Osteocyte (in vitro differentiated cells): ENCODE measurements at regions not wholly inside any gene's neighbourhood (a gene's known extent, or its start where the extent isn't known, plus 50 kb on each side); places are given as distances from the start of the nearest gene placed in this dataset.

Source experiments
- DNase-seq: peaks from one replicate; pipeline ENCODE4 v3.0.0; 2021; ENCODE audit warnings: mixed read lengths; ENCODE audit not compliant: unreplicated experiment; ENCODE audit errors: extremely low spot score
- H3K27ac Mint-ChIP-seq: one replicate; pipeline ENCODE4 v1.8.0; 2021; ENCODE audit warnings: mild to moderate bottlenecking, mixed read lengths; ENCODE audit not compliant: unreplicated experiment
- H3K27me3 Mint-ChIP-seq: one replicate; pipeline ENCODE4 v1.8.0; 2021; ENCODE audit warnings: mixed read lengths; ENCODE audit not compliant: unreplicated experiment
- H3K36me3 Mint-ChIP-seq: one replicate; pipeline ENCODE4 v1.8.0; 2021; ENCODE audit warnings: mixed read lengths; ENCODE audit not compliant: unreplicated experiment
- H3K4me1 Mint-ChIP-seq: one replicate; pipeline ENCODE4 v1.8.0; 2021; ENCODE audit warnings: mixed read lengths; ENCODE audit not compliant: unreplicated experiment
- H3K4me3 Mint-ChIP-seq: one replicate; pipeline ENCODE4 v1.8.0; 2021; ENCODE audit warnings: mild to moderate bottlenecking, moderate library complexity, mixed read lengths; ENCODE audit not compliant: unreplicated experiment
- H3K9me3 Mint-ChIP-seq: one replicate; pipeline ENCODE4 v1.8.0; 2021; ENCODE audit warnings: mixed read lengths; ENCODE audit not compliant: unreplicated experiment
- TF ChIP-seq, protein P1 (sequence below): fragments of 200-600 bp; sonication (generic); IDR thresholded peaks from 2 replicates; pipeline ENCODE4 v1.5.0; 2021; ENCODE audit warnings: antibody characterized with exemption, mild to moderate bottlenecking, moderate library complexity

DNA sequence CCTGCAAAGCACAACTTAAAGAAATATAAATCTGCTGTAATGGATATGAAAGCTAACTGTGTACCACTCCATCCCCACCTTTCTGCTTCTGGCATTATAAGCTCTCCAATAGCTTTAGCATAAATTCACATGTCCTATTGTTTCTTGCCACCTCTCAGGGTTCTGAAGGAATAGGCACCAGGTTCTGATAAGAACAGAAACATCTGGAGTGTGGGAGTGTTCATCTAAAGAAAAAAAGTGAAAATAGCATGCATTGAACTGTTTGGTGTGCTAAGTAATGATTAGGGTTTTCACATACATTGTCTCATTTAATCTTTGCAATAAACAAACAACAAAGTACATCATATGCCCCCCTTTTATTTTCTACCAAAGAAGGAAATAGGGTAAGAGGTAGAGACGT is 72.3 kb downstream of the FAM76B start:
- H3K4me3 Mint-ChIP-seq = no peak overlapping the region
- no peak for DNase-seq
- peaks cover 16% of the 10 kb centered on the region for H3K27me3 Mint-ChIP-seq
- H3K27ac Mint-ChIP-seq = no peak overlapping the region
- H3K4me1 Mint-ChIP-seq = peaks cover 27% of the 10 kb centered on the region
- H3K36me3 Mint-ChIP-seq = no peaks in the 10 kb centered on the region
- H3K9me3 Mint-ChIP-seq = no peaks in the 10 kb centered on the region
- TF ChIP-seq, protein P1, sequence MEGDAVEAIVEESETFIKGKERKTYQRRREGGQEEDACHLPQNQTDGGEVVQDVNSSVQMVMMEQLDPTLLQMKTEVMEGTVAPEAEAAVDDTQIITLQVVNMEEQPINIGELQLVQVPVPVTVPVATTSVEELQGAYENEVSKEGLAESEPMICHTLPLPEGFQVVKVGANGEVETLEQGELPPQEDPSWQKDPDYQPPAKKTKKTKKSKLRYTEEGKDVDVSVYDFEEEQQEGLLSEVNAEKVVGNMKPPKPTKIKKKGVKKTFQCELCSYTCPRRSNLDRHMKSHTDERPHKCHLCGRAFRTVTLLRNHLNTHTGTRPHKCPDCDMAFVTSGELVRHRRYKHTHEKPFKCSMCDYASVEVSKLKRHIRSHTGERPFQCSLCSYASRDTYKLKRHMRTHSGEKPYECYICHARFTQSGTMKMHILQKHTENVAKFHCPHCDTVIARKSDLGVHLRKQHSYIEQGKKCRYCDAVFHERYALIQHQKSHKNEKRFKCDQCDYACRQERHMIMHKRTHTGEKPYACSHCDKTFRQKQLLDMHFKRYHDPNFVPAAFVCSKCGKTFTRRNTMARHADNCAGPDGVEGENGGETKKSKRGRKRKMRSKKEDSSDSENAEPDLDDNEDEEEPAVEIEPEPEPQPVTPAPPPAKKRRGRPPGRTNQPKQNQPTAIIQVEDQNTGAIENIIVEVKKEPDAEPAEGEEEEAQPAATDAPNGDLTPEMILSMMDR = no peak

DNA sequence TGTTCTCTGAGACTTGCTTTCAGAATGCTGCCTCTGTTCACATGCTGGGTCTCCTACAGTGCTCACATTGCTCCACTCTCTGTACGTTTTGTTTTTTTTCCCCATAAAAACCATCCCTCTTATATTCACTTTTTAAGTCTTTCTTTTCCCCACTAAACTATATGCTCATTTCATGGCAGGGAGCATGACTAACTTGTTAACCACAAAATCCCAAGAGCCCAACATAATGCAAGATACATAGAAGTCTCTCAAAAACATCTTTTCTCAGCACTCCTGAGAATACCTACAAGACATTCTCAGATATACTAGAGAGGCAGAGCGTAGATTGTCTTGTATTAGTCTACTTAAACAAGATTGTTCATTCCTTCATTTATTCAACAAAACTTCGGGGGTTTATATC is 73.3 kb downstream of the FAM76B start:
- TF ChIP-seq, protein P1 = no peak
- no peak for DNase-seq
- H3K9me3 Mint-ChIP-seq = no peaks in the 10 kb centered on the region
- H3K27me3 Mint-ChIP-seq = peaks cover 11% of the 10 kb centered on the region
- H3K4me1 Mint-ChIP-seq = peaks cover 34% of the 10 kb centered on the region
- H3K27ac Mint-ChIP-seq = peak overlapping the region; percentile 77
- no peaks in the 10 kb centered on the region for H3K36me3 Mint-ChIP-seq
- H3K4me3 Mint-ChIP-seq = no peak overlapping the region

GRCh38 chr11:95715777-95716241 is 73.8 kb downstream of the FAM76B start:
- Mint-ChIP-seq H3K4me3 (no peak overlapping the region), H3K27ac (peak overlapping the region; percentile 77), H3K36me3 (no peaks in the 10 kb centered on the region), H3K27me3 (peaks cover 11% of the 10 kb centered on the region), H3K9me3 (no peaks in the 10 kb centered on the region), H3K4me1 (peaks cover 38% of the 10 kb centered on the region)
- no peak for DNase-seq
- TF ChIP-seq, protein P1 = no peak

- H3K9me3 Mint-ChIP-seq = no peaks in the 10 kb centered on the region
- TF ChIP-seq, protein P1 = no peak
- H3K27ac Mint-ChIP-seq = peak overlapping the region; percentile 77
- no peaks in the 10 kb centered on the region for H3K36me3 Mint-ChIP-seq
- H3K4me3 Mint-ChIP-seq = no peak overlapping the region
- H3K27me3 Mint-ChIP-seq = peaks cover 6% of the 10 kb centered on the region
- H3K4me1 Mint-ChIP-seq = peaks cover 39% of the 10 kb centered on the region
- no peak for DNase-seq
Observed at GRCh38 chr11:95714843-95715776, 74.5 kb downstream of the FAM76B start.

GRCh38 chr11:95713428-95713827 is 76.2 kb downstream of the FAM76B start:
- TF ChIP-seq, protein P1 = no peak
- H3K4me3 Mint-ChIP-seq = no peak overlapping the region
- H3K27ac Mint-ChIP-seq = no peak overlapping the region
- no peaks in the 10 kb centered on the region for H3K9me3 Mint-ChIP-seq
- H3K36me3 Mint-ChIP-seq = no peaks in the 10 kb centered on the region
- H3K27me3 Mint-ChIP-seq = peaks cover 5% of the 10 kb centered on the region
- DNase-seq = no peak
- peaks cover 36% of the 10 kb centered on the region for H3K4me1 Mint-ChIP-seq
